ENCODE measurements at regions not wholly inside any gene's neighbourhood (a gene's known extent, or its start where the extent isn't known, plus 50 kb on each side); places are given as distances from the start of the nearest gene placed in this dataset.

DNA sequence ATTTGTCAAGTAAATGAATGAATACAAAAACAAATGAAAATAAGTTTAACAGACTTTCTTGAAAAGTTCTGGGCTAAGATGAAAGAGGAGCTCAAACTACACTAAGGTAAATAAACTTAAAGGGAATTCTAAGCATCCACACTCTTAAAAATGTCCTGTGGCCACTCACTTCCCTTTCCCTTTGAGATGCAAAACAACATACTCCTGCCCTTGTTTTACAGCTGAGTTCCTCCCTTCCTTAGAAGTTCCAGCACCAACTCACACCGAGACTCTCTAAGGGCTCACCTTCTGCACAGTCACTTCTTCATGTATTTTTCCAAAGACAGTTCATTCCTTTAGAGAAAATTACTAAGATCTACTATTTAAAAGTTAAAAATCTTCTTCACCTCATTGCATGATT is 123.3 kb upstream of the CMC1 start:
- Histone ChIP-seq H4K20me1 (ENCODE audit: insufficient read depth) (no peaks in the 10 kb centered on the region), H3K9me3 (ENCODE audit: low read length) (no peaks in the 10 kb centered on the region), H3K36me3 (ENCODE audit: insufficient read depth, low read length) (no peaks in the 10 kb centered on the region), H3F3A (ENCODE audit: insufficient read depth, low read length, poor library complexity, severe bottlenecking) (no peaks in the 10 kb centered on the region), H2AFZ (ENCODE audit: low read depth, low read length) (no peak overlapping the region), H3K79me2 (replicated peaks; ENCODE audit: insufficient read depth, low read length) (no peaks in the 10 kb centered on the region), H3K27ac (ENCODE audit: low read length) (no peak overlapping the region), H3K4me2 (ENCODE audit: low read length) (no peak overlapping the region), H3K27me3 (ENCODE audit: insufficient read depth, low read depth, low read length) (no peaks in the 10 kb centered on the region), H3K4me3 (ENCODE audit: low read length) (no peak overlapping the region), H3K9ac (ENCODE audit: low read length) (no peak overlapping the region), H3K9me2 (ENCODE audit: insufficient read depth, low read length) (no peaks in the 10 kb centered on the region)
- no peak for TF ChIP-seq CTCF (IDR thresholded peaks at IDR 0.05; ENCODE audit: poor library complexity, severe bottlenecking)

DNA sequence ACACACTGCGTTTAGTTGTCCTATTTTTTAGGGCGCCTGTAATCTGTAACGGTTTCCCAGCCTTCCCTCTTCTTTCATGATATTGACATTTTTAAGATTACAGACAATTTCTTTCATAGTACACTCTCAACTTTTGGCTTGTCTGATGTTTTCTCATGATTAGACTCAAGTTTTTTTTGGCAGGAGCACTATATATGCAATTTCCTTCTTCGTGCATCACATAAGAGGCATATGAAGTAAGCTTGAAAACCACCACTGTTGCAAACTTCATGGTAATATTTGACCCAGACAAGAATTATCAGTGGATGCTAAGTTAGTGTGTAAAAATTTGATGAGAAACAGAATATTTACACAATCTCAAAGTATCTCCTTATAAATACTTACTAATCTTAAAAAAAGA is 119.2 kb upstream of the CMC1 start:
- H3K4me3 ChIP-seq (ENCODE audit: low read length) = no peak overlapping the region
- no peaks in the 10 kb centered on the region for H3K36me3 ChIP-seq (ENCODE audit: insufficient read depth, low read length)
- H3K9me2 ChIP-seq (ENCODE audit: insufficient read depth, low read length) = no peaks in the 10 kb centered on the region
- no peaks in the 10 kb centered on the region for H3K9me3 ChIP-seq (ENCODE audit: low read length)
- H3K4me2 ChIP-seq (ENCODE audit: low read length) = no peak overlapping the region
- H3K27ac ChIP-seq (ENCODE audit: low read length) = no peak overlapping the region
- no peak for TF ChIP-seq CTCF (IDR thresholded peaks at IDR 0.05; ENCODE audit: poor library complexity, severe bottlenecking)
- no peaks in the 10 kb centered on the region for H4K20me1 ChIP-seq (ENCODE audit: insufficient read depth)
- no peaks in the 10 kb centered on the region for H3K27me3 ChIP-seq (ENCODE audit: insufficient read depth, low read depth, low read length)
- no peak overlapping the region for H2AFZ ChIP-seq (ENCODE audit: low read depth, low read length)
- no peaks in the 10 kb centered on the region for H3K79me2 ChIP-seq (replicated peaks; ENCODE audit: insufficient read depth, low read length)
- no peak overlapping the region for H3K9ac ChIP-seq (ENCODE audit: low read length)
- H3F3A ChIP-seq (ENCODE audit: insufficient read depth, low read length, poor library complexity, severe bottlenecking) = no peaks in the 10 kb centered on the region

DNA sequence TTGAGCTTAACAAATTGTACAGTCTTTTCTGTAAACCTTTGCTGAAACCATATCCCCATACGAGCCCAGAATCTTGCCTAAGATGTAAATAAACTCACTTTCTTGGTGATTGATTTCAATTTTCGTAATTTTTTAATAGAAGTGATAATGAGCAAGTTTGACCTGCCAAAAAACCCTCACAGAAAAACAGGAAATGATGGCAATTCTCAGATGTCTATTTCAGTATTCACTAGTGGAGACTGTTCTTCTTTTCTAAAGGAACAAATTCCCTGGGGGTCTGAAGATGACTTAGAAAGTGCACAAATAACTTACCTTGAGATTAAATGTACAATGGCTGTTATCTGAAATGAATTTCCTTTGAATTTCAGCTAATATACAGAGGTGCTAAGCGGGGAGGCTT is 116.5 kb upstream of the CMC1 start:
- Histone ChIP-seq H3K9me3 (ENCODE audit: low read length) (no peaks in the 10 kb centered on the region), H3K4me3 (ENCODE audit: low read length) (no peak overlapping the region), H3K36me3 (ENCODE audit: insufficient read depth, low read length) (no peaks in the 10 kb centered on the region), H4K20me1 (ENCODE audit: insufficient read depth) (no peaks in the 10 kb centered on the region), H3K4me2 (ENCODE audit: low read length) (no peak overlapping the region), H2AFZ (ENCODE audit: low read depth, low read length) (no peak overlapping the region), H3K27ac (ENCODE audit: low read length) (no peak overlapping the region), H3K27me3 (ENCODE audit: insufficient read depth, low read depth, low read length) (no peaks in the 10 kb centered on the region), H3K79me2 (replicated peaks; ENCODE audit: insufficient read depth, low read length) (no peaks in the 10 kb centered on the region), H3K9me2 (ENCODE audit: insufficient read depth, low read length) (no peaks in the 10 kb centered on the region), H3F3A (ENCODE audit: insufficient read depth, low read length, poor library complexity, severe bottlenecking) (no peaks in the 10 kb centered on the region), H3K9ac (ENCODE audit: low read length) (no peak overlapping the region)
- TF ChIP-seq TAF1 (IDR thresholded peaks at IDR 0.05; ENCODE audit: low read depth) = no peak
- TF ChIP-seq CTCF (IDR thresholded peaks at IDR 0.05; ENCODE audit: poor library complexity, severe bottlenecking) = no peak
- TF ChIP-seq EP300 (conservative IDR thresholded peaks at IDR 0.05; ENCODE audit: poor library complexity, severe bottlenecking) = no peak
- TF ChIP-seq RAD21 (conservative IDR thresholded peaks at IDR 0.05) = no peak
